CD4-positive, alpha-beta T cell treated with Interleukin-17A for 1 hour (primary cell): ENCODE measurements at regions not wholly inside any gene's neighbourhood (a gene's known extent, or its start where the extent isn't known, plus 50 kb on each side); places are given as distances from the start of the nearest gene placed in this dataset.
"Not testable (repeated sequence)": the region's sequence is repeated elsewhere in the genome, so short reads cannot be mapped to it uniquely, and the experiment has no call there.

ENCODE experiments used
- DNase-seq: peaks from one replicate; pipeline ENCODE4 v3.0.0-alpha.2; 2020

- no peak for DNase-seq
Measured at GRCh38 chr13:79906345-79906744, 425.4 kb downstream of the NDFIP2 start.

- DNase-seq, result no peak
Measured at GRCh38 chr13:79905018-79905417, 424.1 kb downstream of the NDFIP2 start.

GRCh38 chr13:79904581-79904980 is 423.6 kb downstream of the NDFIP2 start:
- no peak for DNase-seq

GRCh38 chr13:79901336-79901735 is 420.4 kb downstream of the NDFIP2 start:
- no peak for DNase-seq

GRCh38 chr13:79900356-79900755 is 419.4 kb downstream of the NDFIP2 start:
- DNase-seq, result no peak

GRCh38 chr13:79898996-79899395 is 418.0 kb downstream of the NDFIP2 start:
- DNase-seq, result no peak

- DNase-seq, result no peak
Measured at GRCh38 chr13:79898202-79898826, 417.4 kb downstream of the NDFIP2 start.

GRCh38 chr13:79896851-79897250 is 415.9 kb downstream of the NDFIP2 start:
- DNase-seq, result no peak

- no peak for DNase-seq
Measured at GRCh38 chr13:79895416-79895815, 414.5 kb downstream of the NDFIP2 start.

GRCh38 chr13:79887278-79887677 is 406.3 kb downstream of the NDFIP2 start:
- DNase-seq, result not testable (repeated sequence)

GRCh38 chr13:79886601-79887000 is 405.6 kb downstream of the NDFIP2 start:
- DNase-seq, result no peak

GRCh38 chr13:79884890-79885289 is 403.9 kb downstream of the NDFIP2 start:
- no peak for DNase-seq

GRCh38 chr13:79883216-79883615 is 402.3 kb downstream of the NDFIP2 start:
- DNase-seq, result no peak

- DNase-seq, result no peak
Measured at GRCh38 chr13:79880818-79881217, 399.9 kb downstream of the NDFIP2 start.

GRCh38 chr13:79874396-79875360 is 393.7 kb downstream of the NDFIP2 start:
- no peak for DNase-seq

- no peak for DNase-seq
Measured at GRCh38 chr13:79871594-79871993, 390.6 kb downstream of the NDFIP2 start.

- DNase-seq, result no peak
Measured at GRCh38 chr13:79870766-79871165, 389.8 kb downstream of the NDFIP2 start.

- DNase-seq, result no peak
Measured at GRCh38 chr13:79870123-79870522, 389.2 kb downstream of the NDFIP2 start.

GRCh38 chr13:79869326-79869725 is 388.4 kb downstream of the NDFIP2 start:
- no peak for DNase-seq

- no peak for DNase-seq
Measured at GRCh38 chr13:79867254-79867653, 386.3 kb downstream of the NDFIP2 start.

- DNase-seq, result no peak
Measured at GRCh38 chr13:79866436-79866835, 385.5 kb downstream of the NDFIP2 start.

- no peak for DNase-seq
Measured at GRCh38 chr13:79862515-79862914, 381.6 kb downstream of the NDFIP2 start.

GRCh38 chr13:79861731-79862130 is 380.8 kb downstream of the NDFIP2 start:
- DNase-seq, result no peak

GRCh38 chr13:79860791-79861190 is 379.8 kb downstream of the NDFIP2 start:
- no peak for DNase-seq
